NCI-H2029 (cell line): ENCODE measurements at regions not wholly inside any gene's neighbourhood (a gene's known extent, or its start where the extent isn't known, plus 50 kb on each side); places are given as distances from the start of the nearest gene placed in this dataset.
A peak's percentile ranks its signal among the peaks of the same experiment; 100 is the strongest.
"Not testable (repeated sequence)": the region's sequence is repeated elsewhere in the genome, so short reads cannot be mapped to it uniquely, and the experiment has no call there.

Source experiments
- DNase-seq: peaks from one replicate; lab custom pipeline; 2025; lab: John Stamatoyannopoulos, UW

GRCh38 chr9:81741103-81741502, 51.8 kb upstream of the TLE1 start:
- DNase-seq = no peak

- DNase-seq = no peak
These were observed 58.7 kb upstream of the TLE1 start for GRCh38 chr9:81748091-81748490.

DNA sequence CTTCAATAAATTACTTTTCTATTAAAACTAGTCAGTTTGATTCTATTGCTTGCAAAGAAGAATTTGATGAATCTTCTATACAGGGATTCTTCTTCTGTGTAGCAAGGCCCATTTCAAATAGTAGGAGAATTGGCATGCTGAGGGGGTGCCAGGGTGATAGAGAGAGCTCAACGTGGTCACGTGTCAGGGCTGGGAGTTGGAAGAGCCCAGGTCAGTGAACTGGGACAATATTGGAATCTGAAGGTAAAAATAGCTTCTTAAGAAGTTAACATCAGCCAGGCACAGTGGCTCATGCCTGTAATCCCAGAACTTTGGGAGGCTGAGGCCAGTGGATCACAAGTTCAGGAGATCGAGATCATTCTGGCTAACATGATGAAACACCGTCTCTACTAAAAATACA, 64.1 kb upstream of the TLE1 start:
- DNase-seq = no peak

GRCh38 chr9:81754245-81754644, 64.9 kb upstream of the TLE1 start:
- DNase-seq = no peak

GRCh38 chr9:81755721-81756120, 66.4 kb upstream of the TLE1 start:
- no peak for DNase-seq

GRCh38 chr9:81756561-81756960, 67.2 kb upstream of the TLE1 start:
- no peak for DNase-seq

DNA sequence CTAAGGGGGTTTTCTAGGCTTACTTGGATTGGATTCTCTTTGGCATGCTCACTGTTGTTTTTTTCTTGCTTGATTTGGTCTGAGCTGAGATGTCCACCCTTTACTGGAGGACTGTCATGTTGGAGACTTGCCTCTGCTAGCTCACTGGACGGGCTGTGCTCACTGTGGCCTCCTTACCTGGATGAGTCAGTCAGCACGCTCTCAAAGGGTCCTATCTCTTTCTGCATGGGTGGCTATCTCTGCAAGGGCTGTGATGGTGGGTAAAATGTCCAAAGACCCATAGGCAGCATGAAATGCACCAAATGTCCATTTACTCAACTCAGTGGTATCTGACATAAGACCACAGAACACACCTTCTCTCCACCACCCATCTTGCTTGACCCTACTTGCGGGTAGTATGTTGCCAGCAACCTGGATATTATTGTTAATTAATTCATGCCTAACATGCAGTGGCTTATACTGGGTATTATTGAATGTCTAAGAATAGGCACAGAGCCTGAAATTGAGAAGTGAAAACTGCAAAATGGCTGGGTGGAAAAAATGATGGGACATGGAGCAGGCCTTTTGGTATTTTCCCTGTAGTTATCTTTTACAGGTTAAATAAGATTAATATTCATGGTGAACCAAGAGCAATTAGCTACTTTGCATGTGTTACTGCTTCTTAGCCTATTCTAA, 68.9 kb upstream of the TLE1 start:
- DNase-seq = no peak

DNA sequence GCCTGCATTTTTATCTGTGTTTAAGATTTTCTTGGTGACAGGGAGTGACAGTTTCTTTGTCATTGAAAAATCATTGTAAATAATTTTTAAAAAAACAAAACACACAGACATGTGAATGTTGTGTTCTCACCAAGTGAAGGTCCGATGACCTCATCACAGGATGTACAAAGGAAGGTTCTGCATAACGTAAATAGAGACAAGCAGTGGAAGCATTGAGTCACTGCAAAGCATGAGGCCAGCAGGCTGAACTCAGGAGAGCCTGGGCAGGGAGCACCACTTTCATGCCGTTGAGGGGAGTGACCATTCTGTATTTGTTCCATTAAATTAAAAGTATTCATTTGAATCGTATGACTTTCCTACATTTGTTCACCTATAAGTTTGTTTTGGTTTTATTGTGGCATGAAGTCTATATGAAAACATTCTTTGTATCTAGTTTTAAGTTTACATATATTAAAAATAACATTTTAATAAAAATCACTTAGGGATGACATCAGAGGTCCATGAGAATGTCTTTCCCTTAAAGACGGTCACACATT, 70.4 kb upstream of the TLE1 start:
- peak; percentile 47 for DNase-seq

- no peak for DNase-seq
These were observed 78.6 kb upstream of the TLE1 start for GRCh38 chr9:81767921-81768320.

DNA sequence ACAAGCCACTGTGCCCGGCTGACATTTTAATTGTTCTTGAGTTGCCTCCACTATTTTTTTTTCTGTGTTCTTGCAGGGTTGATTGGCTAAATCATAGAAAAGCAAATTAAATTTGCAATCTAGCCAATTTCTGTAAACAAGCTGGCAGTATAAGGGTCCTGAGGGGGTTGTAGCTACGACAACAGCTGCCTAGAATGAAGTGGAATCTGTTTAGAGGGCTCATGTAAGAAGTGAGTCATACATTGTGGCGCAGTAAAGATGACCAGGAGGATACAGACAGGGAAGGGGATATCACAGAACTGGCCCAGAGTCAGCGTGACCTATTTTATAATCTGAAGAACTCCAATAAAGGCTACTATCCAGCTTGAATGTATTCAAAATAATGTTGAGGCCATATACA, 82.2 kb upstream of the TLE1 start:
- DNase-seq = no peak

DNA sequence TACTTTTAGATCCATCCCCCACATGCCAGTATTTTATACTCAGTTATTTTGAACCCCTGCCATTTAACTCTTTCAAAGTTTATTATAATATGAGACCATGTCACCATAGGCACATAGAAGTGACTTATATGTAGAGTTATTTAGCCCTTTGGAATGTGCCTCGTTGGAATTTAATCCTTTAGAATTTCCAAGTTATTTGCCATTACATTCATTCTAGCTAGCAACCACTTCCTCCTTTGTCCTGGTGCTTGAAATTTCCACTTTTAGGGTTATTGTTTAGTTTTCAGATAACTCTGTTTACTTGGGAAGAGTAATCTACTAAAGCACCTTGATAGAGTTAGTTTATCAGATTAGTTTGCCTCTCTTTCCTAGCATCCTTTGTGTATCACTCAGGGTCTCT, 82.8 kb upstream of the TLE1 start:
- DNase-seq = no peak

DNA sequence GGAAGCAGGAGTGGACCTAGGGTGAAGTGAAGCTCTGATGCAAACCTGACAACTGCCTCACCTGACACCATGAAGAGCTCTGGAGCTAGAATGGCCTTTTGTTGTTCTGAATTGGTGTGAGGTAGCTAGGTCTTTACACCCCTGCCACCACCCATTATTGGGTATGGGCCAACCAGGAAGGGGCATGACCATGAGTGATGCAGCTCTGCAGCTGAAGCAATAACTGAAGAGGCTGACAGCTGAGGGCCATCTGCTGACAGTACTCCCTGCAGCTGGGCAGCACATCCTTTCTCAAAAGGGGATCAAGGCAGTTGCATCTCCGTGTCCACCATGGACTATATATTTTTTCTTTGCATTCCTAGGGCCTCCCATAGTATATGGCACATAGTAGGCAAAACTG, 87.0 kb upstream of the TLE1 start:
- peak; percentile 98 for DNase-seq

- peak; percentile 55 for DNase-seq
These were observed 87.5 kb upstream of the TLE1 start for GRCh38 chr9:81776834-81777233.

DNA sequence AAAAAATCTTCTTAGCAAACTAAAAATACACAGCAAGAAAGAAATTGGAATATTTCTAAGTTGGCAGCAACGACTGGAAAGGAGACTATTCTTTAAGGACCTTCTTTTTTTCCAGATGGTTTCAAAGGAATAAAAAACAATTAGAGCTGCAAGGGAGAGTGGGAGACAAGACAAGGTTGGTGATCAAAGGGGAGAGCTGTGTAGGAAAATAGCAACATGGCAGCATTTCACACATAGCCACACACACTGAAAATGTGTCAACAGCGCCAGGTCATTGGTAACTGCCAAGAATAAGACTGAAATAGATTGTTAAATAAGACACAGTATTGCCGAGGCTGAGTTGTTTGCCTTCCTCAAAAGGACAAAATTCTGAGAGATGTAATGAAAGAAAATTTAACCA, 88.1 kb upstream of the TLE1 start:
- DNase-seq = no peak

GRCh38 chr9:81782313-81782995, 93.1 kb upstream of the TLE1 start:
- DNase-seq = no peak

- no peak for DNase-seq
These were observed 98.6 kb upstream of the TLE1 start for GRCh38 chr9:81787747-81788632.

- DNase-seq = no peak
These were observed 100.4 kb upstream of the TLE1 start for GRCh38 chr9:81789721-81790120.

DNA sequence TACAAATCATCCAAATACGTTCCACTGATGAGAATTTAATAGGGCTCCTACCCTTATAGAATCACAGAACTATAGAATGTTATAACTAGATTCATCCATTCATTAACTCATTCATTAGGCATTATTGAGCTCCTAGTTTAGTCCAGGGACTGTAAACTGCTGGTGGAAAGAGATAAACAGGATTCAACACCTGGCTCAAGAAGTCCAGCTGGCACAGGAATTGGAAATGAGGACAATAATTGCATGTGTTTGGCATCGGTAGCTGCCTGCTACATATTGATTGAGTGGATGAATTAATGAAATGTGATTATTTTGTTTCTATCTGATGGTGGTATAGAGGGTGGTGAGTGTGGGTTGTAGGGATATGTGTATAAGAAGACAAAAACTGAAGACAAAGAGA, 100.8 kb upstream of the TLE1 start:
- no peak for DNase-seq

DNA sequence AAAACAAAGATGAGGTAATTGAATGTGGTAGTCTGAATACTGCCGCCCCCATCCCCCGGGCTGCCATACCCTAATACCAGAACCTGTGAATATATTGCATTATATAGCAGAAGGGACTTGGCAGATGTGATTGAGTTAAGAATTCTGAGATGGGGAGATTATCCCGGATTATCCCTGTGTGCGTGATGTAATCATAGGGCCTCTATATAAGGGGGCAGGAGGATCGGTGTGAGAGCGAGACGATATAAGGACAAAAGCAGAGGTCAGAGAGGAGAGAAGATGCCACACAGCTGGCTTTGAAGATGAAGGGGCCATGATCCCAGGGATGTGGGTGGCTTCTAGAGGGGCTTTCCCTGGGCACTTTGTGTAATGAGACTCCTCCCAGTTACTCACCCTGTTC, 101.7 kb upstream of the TLE1 start:
- DNase-seq = no peak

- no peak for DNase-seq
These were observed 109.3 kb upstream of the TLE1 start for GRCh38 chr9:81798606-81799005.

GRCh38 chr9:81801190-81801589, 111.8 kb upstream of the TLE1 start:
- DNase-seq = peak; percentile 20

DNA sequence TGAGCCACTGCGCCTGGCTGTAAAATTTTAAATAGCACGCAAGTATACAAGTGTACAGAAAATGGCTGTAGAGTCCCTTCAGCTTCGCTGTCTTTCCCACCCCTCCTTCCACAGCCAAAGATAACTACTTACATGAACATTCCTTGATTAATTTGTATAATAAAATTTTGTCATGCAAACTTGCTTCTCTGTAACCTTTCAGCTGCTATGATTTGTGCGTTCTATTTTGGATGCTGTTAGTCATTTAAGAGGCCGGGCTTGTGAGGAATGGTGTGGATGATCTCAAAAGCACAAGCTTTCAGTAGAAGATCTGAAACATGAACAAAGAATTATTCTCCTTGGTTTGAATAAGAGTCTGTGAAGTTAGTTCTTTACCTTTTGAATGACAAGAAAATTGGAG, 115.0 kb upstream of the TLE1 start:
- DNase-seq = no peak

- DNase-seq = not testable (repeated sequence)
These were observed 116.5 kb upstream of the SPATA31D4 start for GRCh38 chr9:81811688-81812087.
